Neural progenitor cell (in vitro differentiated cells): ENCODE measurements at regions not wholly inside any gene's neighbourhood (a gene's known extent, or its start where the extent isn't known, plus 50 kb on each side); places are given as distances from the start of the nearest gene placed in this dataset.

Source experiments
- DNase-seq: peaks from one replicate; pipeline ENCODE4 v3.0.0-alpha.2; 2016; ENCODE audit warnings: low spot score
- H2AFZ ChIP-seq: fragments of 200-600 bp; sonication (generic); replicated peaks from 2 replicates; pipeline ENCODE4 v1.6.1; 2016; ENCODE audit warnings: antibody characterized with exemption
- H3F3A ChIP-seq: fragments of 200-600 bp; sonication (generic); 2 replicates; pipeline ENCODE4 v1.6.1; 2016; ENCODE audit warnings: antibody characterized with exemption, low read depth
- H3K27ac ChIP-seq: fragments of 200-600 bp; sonication (generic); 2 replicates; pipeline ENCODE4 v1.5.1; 2016; ENCODE audit warnings: mild to moderate bottlenecking
- H3K27me3 ChIP-seq: fragments of 200-600 bp; sonication (generic); 2 replicates; pipeline ENCODE4 v1.6.1; 2016; ENCODE audit warnings: mild to moderate bottlenecking, moderate library complexity
- H3K36me3 ChIP-seq: fragments of 200-600 bp; sonication (generic); 2 replicates; pipeline ENCODE4 v1.5.1; 2016
- H3K4me1 ChIP-seq: fragments of 200-600 bp; sonication (generic); 2 replicates; pipeline ENCODE4 v1.6.1; 2016; ENCODE audit warnings: mixed run types
- H3K4me2 ChIP-seq: fragments of 200-600 bp; sonication (generic); 2 replicates; pipeline ENCODE4 v1.6.1; 2016
- H3K4me3 ChIP-seq: fragments of 200-600 bp; sonication (generic); 2 replicates; pipeline ENCODE4 v1.5.1; 2016
- H3K79me2 ChIP-seq: fragments of 200-600 bp; sonication (generic); 2 replicates; pipeline ENCODE4 v1.6.1; 2016; ENCODE audit warnings: low read depth
- H3K9ac ChIP-seq: fragments of 200-600 bp; sonication (generic); 2 replicates; pipeline ENCODE4 v1.6.1; 2016
- H3K9me3 ChIP-seq: fragments of 200-600 bp; sonication (generic); 2 replicates; pipeline ENCODE4 v1.5.1; 2016; ENCODE audit warnings: low read depth
- H4K20me1 ChIP-seq: fragments of 200-600 bp; sonication (generic); 2 replicates; pipeline ENCODE4 v1.6.1; 2016; ENCODE audit warnings: low read depth
- H3K27ac Mint-ChIP-seq: 3 replicates; pipeline ENCODE4 v1.8.0; 2021; ENCODE audit warnings: mixed read lengths
- H3K27me3 Mint-ChIP-seq: 2 replicates; pipeline ENCODE4 v1.8.0; 2022; ENCODE audit warnings: low read depth, mild to moderate bottlenecking, inconsistent platforms, moderate library complexity, mixed read lengths; ENCODE audit not compliant: insufficient read depth
- H3K36me3 Mint-ChIP-seq: 3 replicates; pipeline ENCODE4 v1.8.0; 2021; ENCODE audit warnings: mixed read lengths
- H3K4me1 Mint-ChIP-seq: 3 replicates; pipeline ENCODE4 v1.8.0; 2021; ENCODE audit warnings: mixed read lengths
- H3K4me3 Mint-ChIP-seq: 3 replicates; pipeline ENCODE4 v1.8.0; 2021; ENCODE audit warnings: mild to moderate bottlenecking, moderate library complexity, mixed read lengths
- H3K9me3 Mint-ChIP-seq: 3 replicates; pipeline ENCODE4 v1.8.0; 2020; ENCODE audit warnings: mixed read lengths
- EZH2 ChIP-seq: fragments of 200-600 bp; sonication (generic); IDR thresholded peaks from 2 replicates; pipeline ENCODE4 v1.6.1; 2017; ENCODE audit warnings: antibody characterized with exemption, mild to moderate bottlenecking, moderate library complexity
- EZH2phosphoT487 ChIP-seq: fragments of 200-600 bp; sonication (generic); IDR thresholded peaks from 2 replicates; pipeline ENCODE4 v1.6.1; 2017; ENCODE audit warnings: antibody characterized with exemption
- TF ChIP-seq, protein P1 (sequence below): fragments of 200-600 bp; sonication (generic); IDR thresholded peaks from 2 replicates; pipeline ENCODE4 v1.5.1; 2017; ENCODE audit warnings: antibody characterized with exemption, mild to moderate bottlenecking

- Mint-ChIP-seq H3K27ac (peak overlapping the region; percentile 58), H3K4me1 (peaks cover 52% of the 10 kb centered on the region), H3K4me3 (no peak overlapping the region)
These were observed 119.9 kb upstream of the NCOR2 start for GRCh38 chr12:124687174-124687902.

GRCh38 chr12:124686370-124687173, 119.2 kb upstream of the NCOR2 start:
- no peak overlapping the region for H3K4me3 Mint-ChIP-seq
- H2AFZ ChIP-seq: no peak overlapping the region
- H3K27me3 Mint-ChIP-seq: peaks cover 32% of the 10 kb centered on the region
- H3K79me2 ChIP-seq: no peaks in the 10 kb centered on the region
- H3K27me3 ChIP-seq: no peaks in the 10 kb centered on the region
- H3K36me3 ChIP-seq: no peaks in the 10 kb centered on the region
- H3K9me3 Mint-ChIP-seq: peaks cover 3% of the 10 kb centered on the region
- H3K27ac ChIP-seq: no peak overlapping the region
- peaks cover 30% of the 10 kb centered on the region for H3K4me1 ChIP-seq
- DNase-seq: no peak
- no peak overlapping the region for H3K9ac ChIP-seq
- H3K4me3 ChIP-seq: no peak overlapping the region
- TF ChIP-seq, protein P1, sequence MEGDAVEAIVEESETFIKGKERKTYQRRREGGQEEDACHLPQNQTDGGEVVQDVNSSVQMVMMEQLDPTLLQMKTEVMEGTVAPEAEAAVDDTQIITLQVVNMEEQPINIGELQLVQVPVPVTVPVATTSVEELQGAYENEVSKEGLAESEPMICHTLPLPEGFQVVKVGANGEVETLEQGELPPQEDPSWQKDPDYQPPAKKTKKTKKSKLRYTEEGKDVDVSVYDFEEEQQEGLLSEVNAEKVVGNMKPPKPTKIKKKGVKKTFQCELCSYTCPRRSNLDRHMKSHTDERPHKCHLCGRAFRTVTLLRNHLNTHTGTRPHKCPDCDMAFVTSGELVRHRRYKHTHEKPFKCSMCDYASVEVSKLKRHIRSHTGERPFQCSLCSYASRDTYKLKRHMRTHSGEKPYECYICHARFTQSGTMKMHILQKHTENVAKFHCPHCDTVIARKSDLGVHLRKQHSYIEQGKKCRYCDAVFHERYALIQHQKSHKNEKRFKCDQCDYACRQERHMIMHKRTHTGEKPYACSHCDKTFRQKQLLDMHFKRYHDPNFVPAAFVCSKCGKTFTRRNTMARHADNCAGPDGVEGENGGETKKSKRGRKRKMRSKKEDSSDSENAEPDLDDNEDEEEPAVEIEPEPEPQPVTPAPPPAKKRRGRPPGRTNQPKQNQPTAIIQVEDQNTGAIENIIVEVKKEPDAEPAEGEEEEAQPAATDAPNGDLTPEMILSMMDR: no peak
- no peak for TF ChIP-seq EZH2
- no peak for TF ChIP-seq EZH2phosphoT487
- no peak overlapping the region for H3K27ac Mint-ChIP-seq
- H3F3A ChIP-seq: peaks cover 26% of the 10 kb centered on the region
- no peaks in the 10 kb centered on the region for H4K20me1 ChIP-seq
- H3K9me3 ChIP-seq: no peaks in the 10 kb centered on the region
- H3K4me2 ChIP-seq: no peak overlapping the region
- no peaks in the 10 kb centered on the region for H3K36me3 Mint-ChIP-seq
- peaks cover 58% of the 10 kb centered on the region for H3K4me1 Mint-ChIP-seq

More at GRCh38 chr12:124687174-124687902, 119.9 kb upstream of the NCOR2 start:
- no peaks in the 10 kb centered on the region for H3K36me3 ChIP-seq
- Mint-ChIP-seq H3K36me3 (no peaks in the 10 kb centered on the region), H3K27me3 (peaks cover 33% of the 10 kb centered on the region), H3K9me3 (peaks cover 11% of the 10 kb centered on the region)
- H3K79me2 ChIP-seq: no peaks in the 10 kb centered on the region
- DNase-seq: no peak
- H3K4me1 ChIP-seq: peaks cover 25% of the 10 kb centered on the region
- H3F3A ChIP-seq: peaks cover 26% of the 10 kb centered on the region
- no peaks in the 10 kb centered on the region for H4K20me1 ChIP-seq
- TF ChIP-seq EZH2phosphoT487 (no peak), EZH2 (no peak)
- TF ChIP-seq, protein P1: no peak
- H3K27me3 ChIP-seq: no peaks in the 10 kb centered on the region
- H2AFZ ChIP-seq: no peak overlapping the region
- H3K27ac ChIP-seq: no peak overlapping the region
- H3K9ac ChIP-seq: no peak overlapping the region
- peak overlapping the region; percentile 32 for H3K4me2 ChIP-seq
- no peak overlapping the region for H3K4me3 ChIP-seq
- H3K9me3 ChIP-seq: no peaks in the 10 kb centered on the region

DNA sequence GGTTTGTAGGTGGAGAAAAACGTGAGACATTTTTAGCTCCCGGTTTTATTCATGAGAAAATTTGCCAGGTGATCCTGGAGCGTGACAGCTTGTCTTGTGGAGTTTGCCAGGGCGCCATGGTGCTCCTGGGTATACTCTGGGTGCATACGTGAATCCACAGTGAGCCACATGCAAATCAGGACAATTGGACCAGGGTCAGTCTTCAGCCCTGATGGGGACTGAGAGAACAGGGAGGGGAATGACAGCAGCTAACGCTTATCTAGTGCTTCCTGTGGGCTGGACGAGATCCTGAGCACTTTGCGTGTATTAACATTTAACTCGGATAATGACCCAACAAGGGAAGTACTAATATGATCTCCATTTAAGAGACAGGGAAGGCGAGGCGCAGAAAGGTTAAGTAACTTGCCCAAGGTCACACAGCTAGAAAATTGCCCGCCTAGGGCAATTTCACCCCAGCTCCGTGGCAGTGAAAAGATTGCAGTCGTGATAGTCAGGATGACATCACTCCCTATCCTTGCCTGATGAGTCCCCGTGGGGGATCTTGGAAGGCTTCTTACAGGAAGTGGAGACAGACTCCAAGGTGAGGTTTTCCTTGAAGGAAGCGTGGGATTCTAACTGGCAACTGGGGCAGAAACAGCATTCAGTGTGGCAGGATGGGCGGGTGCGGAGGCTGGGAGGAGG, 118.4 kb upstream of the NCOR2 start:
- Mint-ChIP-seq H3K4me3 (peak overlapping the region; percentile 34), H3K27me3 (peaks cover 28% of the 10 kb centered on the region), H3K4me1 (peaks cover 63% of the 10 kb centered on the region), H3K36me3 (no peaks in the 10 kb centered on the region), H3K27ac (peak overlapping the region; percentile 77), H3K9me3 (no peaks in the 10 kb centered on the region)
- H3K27me3 ChIP-seq: no peaks in the 10 kb centered on the region
- no peak overlapping the region for H3K27ac ChIP-seq
- H3K4me2 ChIP-seq: peak overlapping the region; percentile 2
- TF ChIP-seq, protein P1: no peak
- no peak for TF ChIP-seq EZH2
- TF ChIP-seq EZH2phosphoT487: no peak
- no peak for DNase-seq
- no peaks in the 10 kb centered on the region for H3K79me2 ChIP-seq
- H3K9ac ChIP-seq: no peak overlapping the region
- peaks cover 32% of the 10 kb centered on the region for H3K4me1 ChIP-seq
- H4K20me1 ChIP-seq: no peaks in the 10 kb centered on the region
- no peak overlapping the region for H3K4me3 ChIP-seq
- H2AFZ ChIP-seq: no peak overlapping the region
- no peaks in the 10 kb centered on the region for H3K36me3 ChIP-seq
- H3K9me3 ChIP-seq: no peaks in the 10 kb centered on the region
- peaks cover 26% of the 10 kb centered on the region for H3F3A ChIP-seq
